NCI-H2107 treated with DMSO at 0.1 percent for 48 hours (cell line): ENCODE measurements at regions not wholly inside any gene's neighbourhood (a gene's known extent, or its start where the extent isn't known, plus 50 kb on each side); places are given as distances from the start of the nearest gene placed in this dataset.
"Not testable (repeated sequence)": the region's sequence is repeated elsewhere in the genome, so short reads cannot be mapped to it uniquely, and the experiment has no call there.

Experiments used
- DNase-seq: peaks from one replicate; lab custom pipeline; 2025; ENCODE audit not compliant: unreplicated experiment; lab: John Stamatoyannopoulos, UW

DNA sequence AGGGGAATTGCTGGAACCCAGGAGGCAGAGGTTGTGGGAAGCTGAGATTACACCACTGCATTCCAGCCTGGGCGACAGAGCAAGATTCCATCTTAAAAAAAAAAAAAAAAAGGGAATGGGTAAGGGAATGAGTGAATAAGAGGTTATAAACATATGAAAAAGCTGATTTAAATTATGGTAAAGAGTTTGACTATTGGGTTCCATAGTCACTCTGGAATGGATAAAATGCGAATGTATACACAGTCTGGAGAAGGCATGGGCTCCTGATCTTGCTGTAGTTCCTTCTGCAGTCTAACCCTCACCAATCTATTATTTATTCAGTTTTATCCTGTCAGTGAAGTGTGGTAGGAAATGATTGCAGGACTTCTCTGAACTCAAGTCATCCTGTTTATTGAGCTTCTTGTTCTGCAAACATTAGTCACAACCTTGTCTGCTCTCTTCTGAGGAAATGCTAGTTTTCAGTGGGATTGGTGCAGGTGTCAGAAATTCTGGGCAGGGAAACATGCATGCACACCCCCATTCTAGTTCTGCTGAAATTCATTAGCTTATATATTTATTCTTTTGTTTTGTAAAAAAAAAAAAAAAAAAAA, 190.9 kb upstream of the CFAP20DC start:
- DNase-seq, result no peak

DNA sequence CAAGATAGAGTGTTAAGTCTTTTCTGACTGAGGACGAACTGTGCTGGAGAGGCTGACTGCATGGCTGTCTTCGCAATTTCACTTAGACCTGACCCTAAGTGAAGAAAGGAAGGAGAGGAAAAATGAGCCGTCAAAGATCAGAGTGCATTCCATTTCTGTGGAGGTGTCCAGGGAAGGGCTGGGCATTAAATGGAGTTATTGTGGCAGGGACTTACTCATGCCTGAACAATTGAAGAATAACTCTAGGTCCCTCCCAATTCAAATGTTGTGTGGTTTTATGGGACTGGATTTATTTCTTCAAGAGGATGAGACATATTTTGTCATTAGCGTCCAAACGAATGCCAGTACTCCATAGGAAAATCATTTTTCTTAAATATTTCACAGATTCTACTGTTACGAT, 187.3 kb upstream of the CFAP20DC start:
- DNase-seq, result no peak

DNA sequence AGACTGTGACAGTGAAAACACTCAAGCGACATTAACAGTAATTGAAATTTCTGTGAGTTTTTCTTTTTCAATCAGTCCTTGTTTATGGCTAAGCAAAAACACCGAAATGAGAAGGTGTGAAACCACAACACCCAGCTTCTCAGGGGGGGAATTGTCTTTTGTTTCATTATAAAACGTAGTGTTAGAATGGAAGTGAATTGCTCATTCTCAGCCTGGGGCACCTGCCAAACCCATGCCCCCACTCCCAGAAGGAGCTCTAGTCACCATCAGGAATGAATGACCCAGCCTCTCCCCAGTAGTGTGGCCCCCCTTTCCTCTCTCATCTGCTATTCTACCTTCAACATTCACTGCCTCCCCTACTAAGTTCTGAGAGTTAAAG, 185.8 kb upstream of the CFAP20DC start:
- DNase-seq, result no peak

DNA sequence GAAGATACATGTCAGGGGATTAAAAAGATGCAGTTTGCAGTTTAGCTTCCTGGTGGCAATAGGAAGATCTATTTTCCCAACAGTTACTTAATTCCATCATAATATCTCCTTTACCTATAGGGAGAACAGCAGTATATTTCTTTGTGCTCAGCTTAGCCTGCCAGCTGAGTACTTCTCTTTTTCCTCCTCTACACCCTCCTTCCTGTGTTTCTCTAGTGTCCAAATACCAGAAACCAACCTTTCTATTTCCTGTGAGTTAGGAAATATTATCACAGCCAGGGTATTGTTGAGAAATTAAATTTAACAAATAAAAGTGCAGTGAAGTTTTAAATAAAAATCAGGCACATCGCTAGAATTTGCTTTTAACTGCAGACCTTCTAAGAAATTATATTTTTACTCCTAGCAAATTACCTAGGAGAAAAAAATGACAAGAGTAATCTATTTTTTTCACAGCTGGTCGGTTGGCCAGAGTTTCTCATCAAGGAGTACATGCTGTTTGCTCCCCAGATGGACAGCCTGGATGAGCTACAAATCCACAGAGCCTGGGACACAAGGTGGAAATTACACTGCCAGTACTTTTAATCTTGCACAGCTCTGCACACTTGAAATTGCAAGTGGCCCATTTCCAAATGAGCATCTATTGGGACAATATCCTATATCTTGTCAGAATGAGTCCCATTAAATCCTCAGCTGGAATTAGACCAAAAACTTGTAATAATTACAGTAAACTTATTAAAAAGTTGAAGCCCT, 185.2 kb upstream of the CFAP20DC start:
- DNase-seq, result no peak

DNA sequence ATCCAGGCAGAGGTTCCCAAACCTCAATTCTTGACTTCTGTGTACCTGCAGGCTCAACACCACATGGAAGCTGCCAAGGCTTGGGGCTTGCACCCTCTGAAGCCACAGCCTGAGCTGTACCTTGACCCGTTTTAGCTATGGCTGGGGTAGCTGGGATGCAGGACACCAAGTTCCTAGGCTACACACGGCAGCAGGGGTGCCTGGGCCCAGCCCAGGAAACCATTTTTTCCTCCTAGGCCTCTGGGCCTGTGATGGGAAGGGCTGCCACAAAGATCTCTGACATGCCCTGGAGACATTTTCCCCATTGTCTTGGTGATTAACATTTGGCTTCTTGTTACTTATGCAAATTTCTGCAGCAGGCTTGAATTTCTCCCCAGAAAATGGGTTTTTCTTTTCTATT, 180.6 kb upstream of the CFAP20DC start:
- not testable (repeated sequence) for DNase-seq

DNA sequence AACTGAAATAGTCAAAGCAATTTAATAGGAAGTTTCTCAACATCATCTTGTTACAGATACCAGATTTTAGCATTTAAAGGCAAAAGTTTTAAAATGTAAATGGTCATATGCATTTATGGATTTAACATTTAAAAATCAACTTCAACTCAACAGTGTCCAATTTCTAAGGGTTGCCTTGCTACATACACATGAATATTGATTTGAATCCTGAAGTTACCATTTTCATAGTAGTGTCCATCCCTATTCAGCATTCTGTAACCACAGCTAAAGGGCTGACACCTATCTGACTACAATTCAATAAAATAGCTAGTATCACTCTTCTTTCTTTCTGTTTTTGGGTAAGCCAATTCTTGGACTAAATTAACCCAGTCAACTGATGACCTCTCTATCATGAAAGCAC, 164.0 kb upstream of the CFAP20DC start:
- DNase-seq, result no peak

DNA sequence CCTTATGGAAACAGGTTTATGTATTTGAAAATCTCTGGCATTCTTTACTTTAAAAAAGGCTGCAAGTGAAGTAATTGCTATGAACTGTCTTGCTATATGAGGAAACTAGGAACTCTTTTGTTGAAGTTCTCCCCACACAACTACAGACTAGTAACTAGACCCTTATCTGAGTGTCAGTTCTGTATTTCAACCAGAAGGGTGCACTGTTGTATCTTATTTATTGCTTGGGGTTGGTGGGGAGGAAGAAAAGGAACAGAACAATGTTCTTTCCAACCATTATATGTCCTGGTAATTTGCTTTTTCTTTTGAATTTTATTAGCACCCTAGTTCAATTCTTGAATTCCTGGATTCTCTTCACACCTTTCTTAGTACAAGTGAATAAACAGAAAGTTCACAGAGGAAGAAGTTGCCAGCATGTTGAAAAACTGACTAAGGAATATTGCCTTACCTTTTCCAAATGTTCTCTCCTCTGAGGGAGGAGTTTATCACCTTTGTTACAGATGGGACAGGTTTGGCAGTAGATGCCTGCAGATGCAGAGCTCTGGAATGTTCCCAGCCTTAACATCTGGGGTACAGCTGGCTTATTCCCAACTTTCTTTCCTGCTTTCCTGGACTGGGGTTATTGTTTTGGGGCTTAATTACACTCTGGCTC, 162.4 kb upstream of the CFAP20DC start:
- DNase-seq, result peak; percentile 59

DNA sequence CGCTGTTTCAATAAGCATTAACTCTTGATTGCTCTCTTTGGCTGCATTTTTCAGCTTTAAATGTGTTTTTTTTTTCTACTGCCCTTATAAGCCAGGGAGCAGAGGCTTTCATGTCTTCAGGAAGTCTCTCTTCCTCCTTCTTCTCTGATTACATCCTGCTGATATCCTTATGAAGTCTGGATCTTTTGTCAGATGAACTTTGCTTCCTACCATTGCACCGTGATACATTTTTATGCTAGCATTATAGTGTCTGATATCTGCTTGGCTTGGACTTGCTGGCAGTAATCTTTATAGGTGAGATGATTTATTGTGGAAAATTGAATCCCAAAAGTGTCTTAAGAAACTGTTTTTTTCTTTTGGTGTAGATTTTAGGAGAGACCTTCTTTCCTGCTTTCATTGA, 160.4 kb upstream of the CFAP20DC start:
- DNase-seq, result no peak

DNA sequence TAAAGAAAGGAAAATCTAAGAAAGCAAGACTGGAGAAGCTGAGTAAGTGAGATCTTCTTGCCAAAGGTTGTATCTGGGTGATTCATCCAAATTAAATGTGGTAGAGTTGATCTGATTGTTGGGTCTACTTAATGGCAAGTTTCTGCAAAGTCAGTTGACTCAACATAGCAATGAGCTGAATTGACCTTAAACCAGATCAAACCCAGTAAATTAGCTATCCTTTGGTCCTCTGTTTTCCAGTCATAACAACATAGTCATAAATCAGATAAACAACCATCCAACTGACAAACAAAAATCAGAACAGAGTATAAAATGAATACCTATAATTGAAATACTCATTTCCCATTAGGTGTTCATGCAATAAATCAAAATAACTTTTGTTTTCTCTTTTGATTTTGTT, 142.6 kb upstream of the CFAP20DC start:
- DNase-seq, result no peak

DNA sequence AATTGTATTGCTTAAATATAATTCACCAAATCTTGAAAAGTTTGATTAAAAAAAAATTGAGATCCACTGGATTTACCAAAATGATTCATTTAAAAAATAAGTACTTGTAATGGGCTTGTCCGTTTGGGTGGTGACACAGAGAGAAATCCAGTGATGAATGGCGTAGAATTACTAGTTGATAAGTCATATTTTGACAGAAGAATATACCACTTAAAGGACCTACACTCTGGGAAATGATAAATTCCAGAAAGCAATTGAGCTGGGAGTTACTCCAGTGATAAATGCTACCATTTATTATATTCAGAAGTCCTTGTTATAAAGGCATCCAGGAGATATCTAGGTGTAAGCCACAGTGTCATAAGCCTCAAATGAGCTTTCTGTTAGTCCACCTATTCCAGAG, 141.8 kb upstream of the CFAP20DC start:
- DNase-seq, result no peak

DNA sequence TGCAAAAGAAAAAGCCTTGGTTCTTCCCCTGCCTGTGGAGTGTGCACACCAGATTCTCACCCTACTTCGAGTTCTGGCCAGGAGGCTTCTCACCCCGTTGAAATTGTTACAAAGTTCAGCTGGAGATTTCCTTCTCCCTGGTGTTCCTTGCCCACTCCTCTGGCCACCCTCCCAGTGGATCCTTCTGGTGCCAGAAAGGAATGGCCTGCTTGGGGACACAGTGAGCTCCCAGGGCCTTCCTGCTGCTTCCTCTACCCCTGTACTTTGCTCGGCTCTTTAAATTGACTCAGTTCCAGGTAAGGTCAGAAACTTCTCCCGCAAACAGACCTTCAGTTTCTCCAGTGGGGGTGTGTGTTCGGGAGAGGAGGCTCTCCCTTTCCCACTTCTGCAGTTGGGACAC, 140.1 kb upstream of the CFAP20DC start:
- DNase-seq, result no peak

DNA sequence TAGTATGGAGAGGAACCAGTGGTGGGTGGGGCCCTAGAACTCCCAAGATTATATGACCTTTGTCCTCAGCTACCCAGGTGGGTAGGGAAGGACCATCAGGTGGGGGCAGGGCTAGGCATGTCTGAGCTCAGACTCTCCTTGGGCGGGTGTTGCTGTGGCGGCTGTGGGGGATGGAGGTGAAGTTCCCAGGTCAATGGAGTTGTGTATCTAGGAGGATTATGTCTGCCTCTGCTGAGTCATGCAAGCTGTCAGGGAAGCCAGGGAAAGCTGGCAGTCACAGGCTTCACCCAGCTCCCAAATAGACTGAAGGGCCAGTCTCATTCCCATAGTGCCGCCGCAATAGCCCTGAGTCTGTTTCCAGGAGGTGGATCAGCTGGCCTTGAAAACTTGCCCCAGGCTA, 139.7 kb upstream of the CFAP20DC start:
- DNase-seq, result no peak

DNA sequence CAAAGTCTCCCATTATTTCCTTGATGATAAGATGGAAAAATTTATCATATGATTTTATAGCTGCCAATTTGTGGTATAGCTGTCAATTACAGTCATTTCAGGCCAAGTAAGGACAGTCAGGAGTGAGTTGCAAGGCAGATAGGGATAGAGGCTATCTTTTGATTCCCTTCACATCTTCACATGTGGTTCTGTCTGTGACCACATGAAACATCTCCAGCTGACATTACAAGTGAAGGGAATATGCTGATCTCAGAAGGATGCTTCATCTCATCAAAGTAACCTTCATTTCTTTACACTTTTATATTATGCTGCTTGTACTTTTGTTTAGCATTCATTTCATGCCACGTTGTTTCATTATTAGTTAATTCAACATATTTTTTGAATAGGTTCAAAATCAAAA, 136.9 kb upstream of the CFAP20DC start:
- DNase-seq, result no peak

DNA sequence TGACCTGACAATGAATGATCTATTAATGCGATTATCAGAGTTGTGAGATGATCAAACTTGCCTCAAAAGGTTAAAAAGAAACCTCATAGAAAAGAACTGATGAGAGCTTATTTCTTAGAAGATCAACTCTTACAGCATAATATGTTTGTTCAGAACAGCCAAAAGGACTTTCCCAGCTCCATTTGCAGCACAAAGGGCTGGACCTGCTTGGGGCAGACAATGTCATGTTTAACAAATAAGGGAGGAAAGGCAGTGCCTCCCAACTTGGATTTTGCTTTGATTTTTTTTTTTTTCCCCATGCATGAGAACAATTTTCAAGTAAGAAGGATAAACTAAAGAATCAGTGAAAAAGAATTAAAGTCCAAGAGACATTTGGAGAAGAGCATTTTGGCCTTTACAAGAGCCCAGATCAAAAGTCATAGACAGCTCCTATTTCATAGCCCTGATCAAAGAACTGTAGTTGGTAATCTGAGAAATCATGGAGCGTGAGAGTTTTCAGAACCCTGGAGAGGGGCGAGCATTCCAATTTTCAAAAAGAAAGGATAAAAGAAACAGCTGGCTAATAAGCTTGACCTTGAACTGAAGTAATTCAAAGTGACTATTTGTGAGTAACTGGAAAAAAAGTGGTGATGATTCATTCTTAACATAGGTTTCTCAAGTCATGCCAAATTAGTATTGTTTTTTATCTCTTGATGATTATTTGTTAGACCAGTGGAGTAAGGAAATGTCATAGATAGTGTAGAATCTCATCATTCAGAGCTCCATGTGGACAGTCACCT, 136.0 kb upstream of the CFAP20DC start:
- DNase-seq, result no peak

DNA sequence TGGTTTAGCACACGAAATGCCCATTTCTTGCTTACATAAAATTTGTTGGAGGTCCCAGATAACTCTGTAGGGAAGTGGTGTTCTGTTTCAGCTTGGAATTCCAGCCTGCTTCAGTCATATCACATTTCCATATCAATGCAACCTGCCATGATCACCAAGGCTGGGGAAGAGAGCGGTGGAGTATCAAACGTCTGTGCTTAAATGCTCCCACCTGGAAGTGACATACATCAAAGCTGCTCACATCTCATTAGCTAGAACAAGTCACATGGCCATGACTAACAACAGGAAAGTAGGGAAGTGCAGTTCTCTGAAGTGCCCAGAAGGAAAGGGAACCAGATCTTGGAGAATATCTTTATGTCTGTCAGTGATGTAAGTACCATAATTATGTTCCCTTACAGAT, 130.2 kb upstream of the CFAP20DC start:
- DNase-seq, result no peak

DNA sequence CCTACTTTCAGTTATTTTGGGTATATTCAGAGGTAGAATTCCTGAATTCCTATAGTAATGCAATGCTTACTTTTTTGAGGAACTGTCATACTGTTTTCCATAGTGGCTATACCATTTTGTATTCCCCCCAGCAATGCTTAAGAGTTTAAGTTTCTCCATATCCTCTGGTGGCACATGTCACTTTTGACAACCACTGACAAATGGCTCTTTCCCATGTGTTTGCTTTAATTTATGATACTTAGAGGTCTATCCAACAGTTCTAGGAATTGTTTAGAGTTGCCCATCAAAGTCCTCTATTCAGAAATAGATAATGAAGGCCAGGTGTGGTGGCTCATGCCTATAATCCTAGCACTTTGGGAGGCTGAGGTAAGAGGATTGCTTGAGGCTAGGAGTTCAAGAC, 128.9 kb upstream of the CFAP20DC start:
- DNase-seq, result no peak

DNA sequence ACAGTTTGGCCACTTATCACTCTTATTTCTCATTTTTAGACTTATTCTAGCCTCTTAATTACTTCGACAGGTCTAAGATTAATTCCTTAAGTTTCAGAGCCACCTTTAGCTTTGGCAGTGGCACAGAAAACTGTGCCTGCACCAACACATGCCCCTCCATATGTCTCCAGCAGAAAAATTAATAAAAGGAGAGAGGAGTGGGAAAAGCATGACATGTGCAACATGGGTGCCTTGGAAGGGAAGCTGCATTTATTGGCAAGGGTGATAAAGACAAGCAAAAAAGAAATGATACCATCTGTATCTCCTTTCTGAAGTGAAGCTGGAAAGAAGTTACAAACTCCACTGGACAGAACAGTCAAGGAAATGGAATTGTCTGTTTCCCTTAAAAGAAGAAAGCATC, 121.7 kb upstream of the CFAP20DC start:
- DNase-seq, result no peak

DNA sequence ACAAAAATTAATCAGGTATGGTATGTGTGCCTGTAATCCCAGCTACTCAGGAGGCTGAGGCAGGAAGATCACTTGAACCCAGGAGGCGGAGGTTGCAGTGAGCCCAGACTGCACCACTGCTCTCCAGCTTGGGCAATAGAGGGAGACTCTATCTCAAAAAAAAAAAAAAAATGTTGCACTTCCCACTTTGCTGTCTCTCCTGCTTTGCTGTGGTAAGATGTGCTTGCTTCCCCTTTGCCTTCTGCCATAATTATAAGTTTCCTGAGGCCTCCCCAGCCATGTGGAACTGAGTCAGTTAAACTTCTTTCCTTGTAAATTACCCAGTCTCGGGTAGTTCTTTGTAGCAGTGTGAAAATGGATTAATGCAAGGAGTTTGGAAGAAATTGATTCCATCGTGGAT, 120.3 kb upstream of the CFAP20DC start:
- not testable (repeated sequence) for DNase-seq

DNA sequence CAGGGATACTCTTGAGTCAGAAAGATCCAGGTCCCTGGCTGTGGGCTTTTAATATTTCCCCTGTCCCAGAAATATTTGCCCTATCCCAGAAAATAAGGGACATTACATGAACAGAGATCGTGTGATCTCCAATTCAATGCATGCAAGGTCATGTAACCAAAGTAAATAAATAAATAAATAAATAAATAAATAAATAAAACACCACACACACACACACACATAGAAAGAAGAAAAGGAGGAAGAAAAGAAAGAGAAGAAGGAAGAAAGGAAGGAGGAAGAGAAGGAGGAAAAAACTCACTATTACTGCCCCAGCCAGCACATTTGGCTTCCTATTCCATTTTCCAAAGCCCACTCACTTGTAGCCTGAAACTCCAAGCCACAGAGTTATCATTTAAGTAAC, 117.9 kb upstream of the CFAP20DC start:
- DNase-seq, result no peak

DNA sequence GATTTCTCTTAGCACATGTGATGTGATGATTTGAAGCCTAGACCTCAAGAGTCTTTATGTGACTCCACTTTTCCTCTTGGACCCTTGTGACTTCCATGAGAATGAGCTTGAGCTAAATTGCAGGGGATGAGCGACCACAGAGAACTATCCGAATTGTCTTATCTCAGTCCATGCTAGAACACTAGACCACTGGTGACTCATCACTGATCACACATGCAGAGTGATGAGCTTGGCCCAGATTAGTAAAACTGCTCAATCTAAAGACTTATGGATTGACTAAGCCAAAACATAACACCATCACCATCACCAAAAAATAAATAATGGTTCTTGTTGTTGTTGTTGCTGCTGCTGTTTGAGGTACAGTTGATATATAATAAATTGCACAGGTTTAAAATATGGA, 114.1 kb upstream of the CFAP20DC start:
- DNase-seq, result no peak

DNA sequence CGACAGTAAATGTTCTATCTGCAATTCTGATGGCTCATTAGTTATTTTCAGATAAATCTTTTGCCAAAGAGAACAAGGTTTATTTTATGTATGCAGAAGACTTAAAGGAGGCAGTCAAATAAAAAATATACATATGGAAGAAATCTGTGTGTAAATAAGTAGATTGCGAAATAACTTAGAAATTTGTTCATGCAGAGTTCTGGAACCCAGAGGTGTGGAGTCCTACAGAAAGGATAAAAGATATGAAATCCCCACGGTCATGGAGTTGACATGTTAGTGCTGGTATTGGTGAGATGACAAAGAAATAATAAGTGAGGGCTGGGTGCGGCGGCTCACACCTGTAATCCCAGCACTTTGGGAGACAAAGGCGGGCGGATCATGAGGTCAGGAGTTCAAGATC, 111.2 kb upstream of the CFAP20DC start:
- no peak for DNase-seq
